ENCODE measurements at regions not wholly inside any gene's neighbourhood (a gene's known extent, or its start where the extent isn't known, plus 50 kb on each side); places are given as distances from the start of the nearest gene placed in this dataset.
"Not testable (repeated sequence)": the region's sequence is repeated elsewhere in the genome, so short reads cannot be mapped to it uniquely, and the experiment has no call there.

DNA sequence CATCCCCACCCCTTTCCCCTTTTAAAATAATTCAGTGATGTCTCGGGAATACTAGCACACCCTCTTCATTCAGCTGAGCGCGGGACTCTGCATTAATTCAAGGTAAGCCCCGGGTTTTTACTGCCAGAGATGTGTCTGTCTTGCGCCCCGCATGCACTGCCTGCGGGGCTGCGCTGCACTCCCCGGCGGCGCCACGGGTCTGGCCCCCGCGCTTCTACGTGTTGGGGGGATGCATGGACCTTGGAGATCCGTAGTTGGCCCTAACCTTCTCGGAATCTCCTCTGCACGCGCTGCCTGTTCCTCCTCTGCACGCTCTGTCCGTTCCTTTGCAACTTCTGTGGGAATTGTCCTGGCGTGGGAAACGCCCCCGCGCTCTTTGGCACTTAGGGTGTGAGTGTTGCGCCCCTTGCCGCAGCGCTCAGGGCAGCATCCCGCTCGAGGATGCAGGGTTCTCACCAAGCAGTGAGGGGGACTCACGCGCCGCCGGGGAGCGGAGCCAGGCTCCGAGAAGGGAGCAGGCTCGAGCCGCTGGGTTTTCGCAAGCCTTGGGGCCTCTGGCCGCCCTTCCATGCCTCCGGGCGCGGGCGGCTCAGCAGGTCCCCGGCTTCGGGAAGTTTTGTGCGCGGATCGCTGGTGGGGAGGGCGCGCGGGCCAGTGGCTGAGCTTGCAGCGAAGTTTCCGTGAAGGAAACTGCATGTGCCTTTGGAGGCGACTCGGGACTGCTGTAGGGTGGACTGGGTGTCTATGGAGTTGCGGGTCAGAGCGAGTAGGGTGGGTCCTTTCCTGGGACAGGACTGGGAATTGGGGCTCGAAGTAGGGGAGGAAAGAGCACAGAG is 165.1 kb upstream of the CACNA1E start:
- Histone ChIP-seq H3K9me3 (no peaks in the 10 kb centered on the region), H3K4me3 (no peak overlapping the region), H3K4me1 (no peaks in the 10 kb centered on the region), H3K27ac (no peak overlapping the region), H3K36me3 (no peaks in the 10 kb centered on the region), H3K27me3 (no peaks in the 10 kb centered on the region)
- TF ChIP-seq CTCF (IDR thresholded peaks at IDR 0.05), result no peak
- intact Hi-C loops (cut with DNase I), result no loop called here
- DNase-seq (ENCODE audit: low spot score in 2 of 2), result no peak

GRCh38 chr1:181318858-181319235 is 164.5 kb upstream of the CACNA1E start:
- Histone ChIP-seq H3K27me3 (no peaks in the 10 kb centered on the region), H3K9me3 (no peaks in the 10 kb centered on the region), H3K27ac (no peak overlapping the region), H3K36me3 (no peaks in the 10 kb centered on the region), H3K4me3 (no peak overlapping the region), H3K4me1 (no peaks in the 10 kb centered on the region)
- no peak for DNase-seq (ENCODE audit: low spot score in 2 of 2)
- intact Hi-C loops (cut with DNase I), result no loop called here
- no peak for TF ChIP-seq CTCF (IDR thresholded peaks at IDR 0.05)

- Histone ChIP-seq H3K4me3 (no peak overlapping the region), H3K27me3 (no peaks in the 10 kb centered on the region), H3K27ac (no peak overlapping the region), H3K36me3 (no peaks in the 10 kb centered on the region), H3K9me3 (no peaks in the 10 kb centered on the region), H3K4me1 (no peaks in the 10 kb centered on the region)
- no peak for TF ChIP-seq CTCF (IDR thresholded peaks at IDR 0.05)
- intact Hi-C loops (cut with DNase I), result no loop called here
- DNase-seq (ENCODE audit: low spot score in 2 of 2), result no peak
Measured at GRCh38 chr1:181319907-181320306, 163.4 kb upstream of the CACNA1E start.

DNA sequence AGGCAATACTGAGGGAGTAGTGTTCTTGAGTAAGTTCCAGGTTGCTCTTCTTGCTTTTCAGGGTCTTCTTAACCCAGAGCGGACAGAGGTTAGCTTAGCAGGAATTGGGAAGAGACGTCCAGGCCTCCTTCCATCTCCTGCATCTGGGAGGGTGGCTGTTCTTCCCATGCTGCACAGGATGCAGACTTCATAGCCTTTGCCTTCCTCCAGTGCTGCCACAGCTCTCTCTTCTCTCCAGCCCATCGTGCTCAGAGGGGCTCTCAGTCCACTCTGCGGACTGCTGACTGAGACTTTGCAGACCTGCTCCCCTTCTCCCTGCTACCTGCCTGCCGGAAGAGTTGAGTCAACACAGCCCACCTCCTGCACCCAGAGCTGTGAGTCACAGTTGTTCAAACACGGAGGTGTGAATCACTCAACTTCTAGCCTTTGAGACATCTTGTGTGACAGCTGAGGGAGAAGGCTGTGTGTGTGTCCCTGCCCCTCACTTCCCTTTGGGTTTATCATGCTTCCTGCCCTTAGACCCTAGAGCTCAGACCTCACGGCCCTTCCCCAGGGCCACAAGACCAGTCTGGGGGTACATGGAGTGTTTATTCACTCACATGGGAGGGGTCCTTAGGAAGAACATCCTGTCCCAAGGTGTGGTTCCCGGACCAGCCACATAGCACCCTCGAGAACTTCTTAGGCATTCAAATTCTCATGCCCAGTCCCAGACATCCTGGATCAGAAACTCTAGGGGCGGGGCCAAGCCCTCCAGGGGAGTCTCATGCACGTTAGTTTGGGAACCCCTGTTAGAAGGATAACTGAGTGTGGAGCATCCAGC is 158.3 kb upstream of the CACNA1E start:
- Histone ChIP-seq H3K4me3 (no peak overlapping the region), H3K4me1 (no peaks in the 10 kb centered on the region), H3K9me3 (no peaks in the 10 kb centered on the region), H3K36me3 (no peaks in the 10 kb centered on the region), H3K27me3 (no peaks in the 10 kb centered on the region), H3K27ac (no peak overlapping the region)
- intact Hi-C loops (cut with DNase I), result no loop called here
- no peak for DNase-seq (ENCODE audit: low spot score in 2 of 2)
- TF ChIP-seq CTCF (IDR thresholded peaks at IDR 0.05), result no peak

- H3K27ac ChIP-seq; H3K9me3 ChIP-seq; intact Hi-C loops (cut with DNase I); DNase-seq (ENCODE audit: low spot score in 2 of 2); H3K36me3 ChIP-seq; H3K4me1 ChIP-seq; H3K4me3 ChIP-seq; H3K27me3 ChIP-seq: not testable (repeated sequence)
Measured at GRCh38 chr1:181325765-181326164, 157.6 kb upstream of the CACNA1E start.

DNA sequence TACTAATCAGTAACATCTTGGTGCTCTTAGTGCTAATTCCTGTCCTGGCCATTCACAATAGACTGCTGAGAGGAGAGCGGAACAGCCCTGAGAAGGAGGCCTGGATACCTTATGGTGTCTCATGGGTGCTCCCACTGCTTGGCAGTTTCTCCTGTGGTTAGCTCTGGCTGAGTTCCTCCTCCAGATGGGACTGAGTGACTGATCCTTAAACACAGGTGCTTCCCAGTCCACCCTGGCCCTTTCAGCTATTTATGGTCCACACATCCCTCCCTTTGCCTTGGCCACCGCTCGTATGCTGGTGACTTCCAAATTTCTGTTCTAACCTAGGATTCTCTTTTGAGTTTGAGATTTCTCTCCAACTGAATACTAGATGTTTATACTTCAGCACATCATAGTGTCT is 157.0 kb upstream of the CACNA1E start:
- Histone ChIP-seq H3K36me3 (no peaks in the 10 kb centered on the region), H3K9me3 (no peaks in the 10 kb centered on the region), H3K4me1 (no peaks in the 10 kb centered on the region), H3K4me3 (no peak overlapping the region), H3K27ac (no peak overlapping the region), H3K27me3 (no peaks in the 10 kb centered on the region)
- no peak for TF ChIP-seq CTCF (IDR thresholded peaks at IDR 0.05)
- DNase-seq (ENCODE audit: low spot score in 2 of 2), result no peak
- intact Hi-C loops (cut with DNase I), result no loop called here

All from ascending aorta (tissue), 2 donors.